Cardiac fibroblast (primary cell): ENCODE measurements at regions not wholly inside any gene's neighbourhood (a gene's known extent, or its start where the extent isn't known, plus 50 kb on each side); places are given as distances from the start of the nearest gene placed in this dataset.
A peak's percentile ranks its signal among the peaks of the same experiment; 100 is the strongest.
"Not testable (repeated sequence)": the region's sequence is repeated elsewhere in the genome, so short reads cannot be mapped to it uniquely, and the experiment has no call there.

Source experiments
- DNase-seq, 2 donors: peaks; one replicate each; pipeline versions ENCODE4 v3.0.0 to v3.0.0-alpha.2; 2010; ENCODE audit warnings: low read depth in 2 of 2
- H3K4me3 ChIP-seq, 2 donors: replicated peaks in 1 of 2; 1 replicate in 1 of 2; 2 replicates in 1 of 2; pipeline ENCODE4 v1.5.1; 2011; ENCODE audit warnings: low read depth in 2 of 2, low read length in 2 of 2, mild to moderate bottlenecking in 2 of 2, moderate library complexity in 1 of 2
- TF ChIP-seq, protein P1 (sequence below): IDR thresholded peaks from one replicate; pipeline ENCODE4 v1.5.1; 2011; ENCODE audit warnings: low read depth, mild to moderate bottlenecking, low read length, inconsistent platforms

DNA sequence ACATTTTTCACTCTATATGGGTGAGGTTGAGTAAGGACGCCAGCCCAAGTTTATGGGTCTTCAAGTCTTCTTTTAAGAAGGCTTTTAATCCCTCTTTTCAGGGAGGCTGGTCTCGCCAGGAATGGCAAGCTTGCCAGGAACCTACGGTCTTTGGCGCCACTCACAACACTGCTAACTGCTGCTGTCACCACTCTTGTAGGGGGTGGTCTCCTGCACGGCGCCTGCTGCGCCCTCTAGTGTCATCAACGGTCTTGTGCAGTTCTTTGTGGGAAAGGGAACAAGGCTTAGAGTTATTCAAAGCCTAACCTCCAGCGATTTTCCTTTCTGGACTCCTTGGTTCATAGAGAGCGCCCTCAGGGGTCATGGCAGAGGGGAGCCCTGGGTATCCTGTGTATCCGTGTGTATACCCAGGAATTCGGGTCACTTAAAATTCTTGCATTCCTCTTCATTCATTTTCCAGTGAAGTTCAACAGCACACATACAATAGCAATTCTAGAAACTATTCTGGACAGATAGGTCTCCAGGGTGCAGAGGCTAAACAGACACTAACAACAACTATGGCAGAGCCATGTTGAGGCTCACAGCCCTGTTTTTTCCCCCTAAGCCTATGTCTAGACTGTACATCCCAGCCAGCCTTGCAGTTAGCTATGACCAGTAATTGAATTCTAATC is 392.8 kb upstream of the CAMK1G start:
- no peak overlapping the region for H3K4me3 ChIP-seq
- DNase-seq, result peak; percentile 18 to 50
- TF ChIP-seq, protein P1, sequence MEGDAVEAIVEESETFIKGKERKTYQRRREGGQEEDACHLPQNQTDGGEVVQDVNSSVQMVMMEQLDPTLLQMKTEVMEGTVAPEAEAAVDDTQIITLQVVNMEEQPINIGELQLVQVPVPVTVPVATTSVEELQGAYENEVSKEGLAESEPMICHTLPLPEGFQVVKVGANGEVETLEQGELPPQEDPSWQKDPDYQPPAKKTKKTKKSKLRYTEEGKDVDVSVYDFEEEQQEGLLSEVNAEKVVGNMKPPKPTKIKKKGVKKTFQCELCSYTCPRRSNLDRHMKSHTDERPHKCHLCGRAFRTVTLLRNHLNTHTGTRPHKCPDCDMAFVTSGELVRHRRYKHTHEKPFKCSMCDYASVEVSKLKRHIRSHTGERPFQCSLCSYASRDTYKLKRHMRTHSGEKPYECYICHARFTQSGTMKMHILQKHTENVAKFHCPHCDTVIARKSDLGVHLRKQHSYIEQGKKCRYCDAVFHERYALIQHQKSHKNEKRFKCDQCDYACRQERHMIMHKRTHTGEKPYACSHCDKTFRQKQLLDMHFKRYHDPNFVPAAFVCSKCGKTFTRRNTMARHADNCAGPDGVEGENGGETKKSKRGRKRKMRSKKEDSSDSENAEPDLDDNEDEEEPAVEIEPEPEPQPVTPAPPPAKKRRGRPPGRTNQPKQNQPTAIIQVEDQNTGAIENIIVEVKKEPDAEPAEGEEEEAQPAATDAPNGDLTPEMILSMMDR, result peak; percentile 50

DNA sequence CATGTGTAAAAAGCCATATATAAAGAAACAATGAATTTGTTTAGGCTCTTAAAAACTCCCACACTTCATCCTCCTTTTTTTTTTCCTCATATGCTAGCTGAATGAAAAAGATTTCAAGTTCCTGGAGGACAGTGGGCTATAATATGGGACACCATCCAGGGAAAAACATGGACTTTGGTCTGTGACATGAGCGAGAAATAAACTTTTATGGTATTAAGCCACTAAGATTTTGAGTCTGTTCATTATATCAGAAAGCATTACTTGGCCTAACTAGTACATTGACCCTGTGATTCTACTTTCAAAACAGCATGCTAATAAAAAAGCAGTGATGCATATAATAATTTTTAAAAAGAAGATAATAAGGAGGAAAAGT is 392.3 kb upstream of the CAMK1G start:
- DNase-seq, result no peak
- TF ChIP-seq, protein P1, result no peak
- H3K4me3 ChIP-seq, result no peak overlapping the region

DNA sequence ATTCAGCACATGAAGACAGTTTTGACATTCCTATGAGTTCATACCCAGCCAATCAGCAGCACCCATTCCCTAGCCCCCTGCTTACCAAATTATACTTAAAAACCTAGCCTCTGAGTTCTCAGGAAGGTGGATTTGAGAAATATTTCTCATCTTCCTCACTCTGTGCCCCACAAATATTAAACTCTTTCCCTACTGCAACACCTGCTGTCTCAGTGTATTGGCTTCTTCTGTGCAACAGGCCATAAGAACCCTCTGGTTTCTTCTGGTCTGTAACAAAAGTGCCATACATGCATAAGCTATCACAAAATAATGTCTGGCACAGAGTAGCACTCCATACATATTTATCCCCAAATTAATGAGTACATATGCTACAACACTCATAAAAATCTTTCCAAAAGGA is 387.4 kb upstream of the CAMK1G start:
- TF ChIP-seq, protein P1, result no peak
- no peak for DNase-seq

DNA sequence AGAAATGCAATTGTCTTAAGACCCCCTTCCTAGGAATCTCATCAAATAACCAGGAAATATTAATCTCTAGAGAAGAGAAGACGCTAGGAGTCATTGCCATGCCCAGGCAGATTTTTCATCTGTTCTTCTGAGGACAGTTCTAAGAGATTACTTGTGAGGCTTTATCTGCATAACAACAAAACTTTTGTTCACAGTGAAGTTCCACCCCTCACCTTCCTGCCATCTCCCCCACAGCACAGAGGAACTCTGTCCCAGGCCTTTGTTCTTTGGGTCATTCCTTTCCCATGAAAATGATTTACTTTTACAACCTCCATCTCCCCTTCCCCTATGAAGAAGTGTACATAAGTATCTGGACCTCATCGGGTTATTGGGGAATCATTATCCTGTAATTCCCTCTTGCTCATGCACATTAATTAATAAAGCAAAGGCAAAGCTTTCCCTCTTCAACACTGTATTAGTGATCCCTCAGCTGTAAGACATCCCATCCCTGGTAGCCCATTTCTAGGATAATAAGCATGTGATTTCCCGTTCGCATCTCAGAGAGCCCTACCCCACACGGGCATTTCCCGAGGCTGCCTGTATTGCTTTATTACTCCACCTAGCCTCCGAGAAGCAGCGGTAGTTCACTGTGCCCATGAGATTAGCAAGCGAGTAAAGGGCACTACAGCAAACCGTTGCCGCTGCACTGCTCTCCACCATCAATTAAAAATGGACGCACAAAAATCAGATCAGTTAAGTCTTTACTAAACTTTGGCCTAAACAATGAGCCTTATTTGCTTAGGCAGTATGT is 384.4 kb upstream of the CAMK1G start:
- no peak overlapping the region for H3K4me3 ChIP-seq
- no peak for DNase-seq
- TF ChIP-seq, protein P1, result no peak

More for the DNA sequence above, 387.4 kb upstream of the CAMK1G start:
- no peak overlapping the region for H3K4me3 ChIP-seq

DNA sequence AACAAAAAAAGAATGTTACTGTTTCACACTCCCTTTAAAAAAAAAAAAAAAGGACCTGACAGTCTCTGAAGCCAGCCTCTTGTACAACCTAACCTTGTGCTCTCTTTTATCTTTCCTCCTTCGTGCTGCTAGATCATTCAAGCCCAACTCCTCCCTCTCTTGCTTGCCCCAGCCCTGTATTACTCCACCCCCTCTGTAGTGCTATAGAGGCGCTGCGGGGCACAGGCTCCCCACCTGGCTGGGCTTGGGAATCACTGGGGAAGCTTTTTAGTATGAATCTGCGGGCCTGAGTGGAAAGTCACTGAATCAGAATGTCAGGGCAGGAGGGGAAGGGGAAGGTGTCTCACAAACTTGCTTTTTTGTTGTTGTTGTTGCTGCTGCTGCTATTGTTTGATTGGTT is 383.7 kb upstream of the CAMK1G start:
- DNase-seq, result no peak
- TF ChIP-seq, protein P1, result no peak
- H3K4me3 ChIP-seq, result no peak overlapping the region

DNA sequence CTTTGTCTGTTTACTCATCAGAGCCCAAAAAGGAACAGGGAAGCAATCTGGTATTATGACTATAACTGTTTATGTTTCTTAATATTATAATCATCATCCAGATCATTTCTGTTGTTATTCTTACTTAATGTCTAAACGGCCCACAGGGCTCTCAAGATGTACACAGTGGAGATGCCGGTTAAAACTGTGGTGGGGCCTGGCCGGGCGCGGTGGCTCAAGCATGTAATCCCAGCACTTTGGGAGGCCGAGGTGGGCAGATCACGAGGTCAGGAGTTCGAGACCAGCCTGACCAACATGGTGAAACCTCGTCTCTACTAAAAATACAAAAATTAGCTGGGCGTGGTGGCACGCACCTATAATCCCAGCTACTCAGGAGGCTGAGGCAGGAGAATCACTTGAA is 381.2 kb upstream of the CAMK1G start:
- not testable (repeated sequence) for DNase-seq

DNA sequence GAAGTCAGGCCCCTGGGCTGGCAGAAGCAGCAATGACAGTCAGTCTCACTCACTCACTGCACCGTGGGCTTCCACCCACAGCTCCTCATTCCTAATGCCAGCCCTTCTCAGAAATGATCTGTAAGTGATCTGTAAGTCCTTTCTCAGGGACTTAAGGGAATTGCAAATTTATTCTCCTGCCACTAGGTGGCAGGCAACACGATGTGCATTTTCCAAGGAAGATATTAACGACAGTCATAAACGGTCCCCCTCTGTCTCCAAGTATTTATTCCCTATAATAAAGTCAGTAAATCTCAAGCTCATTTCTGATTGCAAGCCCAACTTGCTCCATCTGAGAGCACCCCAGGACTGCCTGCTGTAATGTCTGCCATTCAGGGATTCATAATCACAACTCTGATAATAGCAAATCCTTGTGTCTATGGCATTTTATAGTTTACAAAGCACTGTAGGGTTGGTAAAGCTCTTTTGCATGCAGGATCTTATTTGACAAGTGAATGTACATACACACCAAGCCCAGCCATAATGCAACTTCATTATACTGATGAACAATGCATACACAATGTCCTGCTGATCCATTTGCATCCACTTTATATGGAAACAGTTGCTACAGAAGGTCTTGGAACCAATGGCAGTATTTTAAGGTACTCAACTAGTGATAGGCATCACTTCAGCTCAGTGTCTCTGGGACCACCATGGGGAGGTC is 380.5 kb upstream of the CAMK1G start:
- DNase-seq, result peak; percentile 71 to 72
- TF ChIP-seq, protein P1, result peak; percentile 73
- H3K4me3 ChIP-seq, result no peak overlapping the region

More for the DNA sequence above, 381.2 kb upstream of the CAMK1G start:
- H3K4me3 ChIP-seq, result not testable (repeated sequence)
